Liver (tissue), 8 donors: ENCODE measurements at regions not wholly inside any gene's neighbourhood (a gene's known extent, or its start where the extent isn't known, plus 50 kb on each side); places are given as distances from the start of the nearest gene placed in this dataset.

Experiments
- DNase-seq: peaks from one replicate; pipeline ENCODE4 v3.0.0-alpha.2; 2017; ENCODE audit warnings: low spot score
- H3K27ac ChIP-seq, 2 donors: one replicate each; pipeline ENCODE4 v1.7.0; 2013; ENCODE audit warnings: inconsistent platforms in 2 of 2, low read length in 2 of 2, control low read depth in 1 of 2, low read depth in 1 of 2, mild to moderate bottlenecking in 1 of 2
- H3K27me3 ChIP-seq, 4 donors: one replicate each; pipeline versions ENCODE4 v1.6.1 to v1.7.0; 2013; ENCODE audit warnings: low read length in 3 of 4, inconsistent platforms in 1 of 4, mild to moderate bottlenecking in 1 of 4, moderate library complexity in 1 of 4; ENCODE audit not compliant: control insufficient read depth in 4 of 4, insufficient read depth in 4 of 4
- H3K36me3 ChIP-seq, 4 donors: one replicate each; pipeline versions ENCODE4 v1.6.1 to v1.7.0; 2013; ENCODE audit warnings: low read length in 3 of 4, mild to moderate bottlenecking in 3 of 4, low read depth in 1 of 4, moderate library complexity in 1 of 4; ENCODE audit not compliant: control insufficient read depth in 4 of 4, insufficient read depth in 3 of 4
- H3K4me1 ChIP-seq, 4 donors: one replicate each; pipeline versions ENCODE4 v1.6.1 to v1.7.0; 2013; ENCODE audit warnings: low read length in 3 of 4, mild to moderate bottlenecking in 3 of 4, moderate library complexity in 1 of 4; ENCODE audit not compliant: control insufficient read depth in 4 of 4, insufficient read depth in 4 of 4
- H3K4me3 ChIP-seq, 3 donors: one replicate each; pipeline versions ENCODE4 v1.6.1 to v1.7.0; 2013; ENCODE audit warnings: low read length in 3 of 3, control low read depth in 1 of 3, low read depth in 1 of 3, mild to moderate bottlenecking in 1 of 3
- H3K9ac ChIP-seq, 2 donors: one replicate each; pipeline ENCODE4 v1.7.0; 2013; ENCODE audit warnings: low read length in 2 of 2, mild to moderate bottlenecking in 2 of 2, moderate library complexity in 2 of 2, control low read depth in 1 of 2, low read depth in 1 of 2
- H3K9me3 ChIP-seq, 4 donors: one replicate each; pipeline versions ENCODE4 v1.6.1 to v1.7.0; 2013; ENCODE audit warnings: low read length in 3 of 4; ENCODE audit not compliant: control insufficient read depth in 4 of 4
- EGR1 ChIP-seq, 2 donors: IDR thresholded peaks; 2 replicates each; pipeline ENCODE4 v1.6.1; 2016 to 2018; ENCODE audit warnings: antibody characterized with exemption in 2 of 2, low read depth in 2 of 2
- FOXA1 ChIP-seq: IDR thresholded peaks from 2 replicates; pipeline ENCODE4 v1.6.1; 2016; ENCODE audit warnings: antibody characterized with exemption
- FOXA2 ChIP-seq: IDR thresholded peaks from 2 replicates; pipeline ENCODE4 v1.6.1; 2016; ENCODE audit warnings: antibody characterized with exemption
- GABPA ChIP-seq, 2 donors: IDR thresholded peaks in 1 of 2; conservative IDR thresholded peaks in 1 of 2; 2 replicates each; pipeline ENCODE4 v1.6.1; 2016; ENCODE audit warnings: antibody characterized with exemption in 2 of 2, mild to moderate bottlenecking in 1 of 2, moderate library complexity in 1 of 2
- HNF4A ChIP-seq, 2 donors: conservative IDR thresholded peaks; 2 replicates each; pipeline ENCODE4 v1.6.1; 2016; ENCODE audit warnings: antibody characterized with exemption in 2 of 2, mild to moderate bottlenecking in 2 of 2
- HNF4G ChIP-seq: IDR thresholded peaks from 2 replicates; pipeline ENCODE4 v1.6.1; 2016; ENCODE audit warnings: antibody characterized with exemption
- JUND ChIP-seq, 2 donors: IDR thresholded peaks; 2 replicates each; pipeline ENCODE4 v1.6.1; 2016; ENCODE audit warnings: antibody characterized with exemption in 2 of 2
- NR2F2 ChIP-seq: IDR thresholded peaks from 2 replicates; pipeline ENCODE4 v1.6.1; 2016; ENCODE audit warnings: antibody characterized with exemption
- RAD21 ChIP-seq, 2 donors: IDR thresholded peaks; 2 replicates each; pipeline ENCODE4 v1.6.1; 2016; ENCODE audit warnings: antibody characterized with exemption in 2 of 2, mild to moderate bottlenecking in 2 of 2
- REST ChIP-seq: IDR thresholded peaks from 2 replicates; pipeline ENCODE4 v1.6.1; 2016; ENCODE audit warnings: antibody characterized with exemption, mild to moderate bottlenecking
- RXRA ChIP-seq, 2 donors: IDR thresholded peaks; 2 replicates each; pipeline ENCODE4 v1.6.1; 2017 to 2018; ENCODE audit warnings: antibody characterized with exemption in 2 of 2, mild to moderate bottlenecking in 1 of 2
- SP1 ChIP-seq: IDR thresholded peaks from 2 replicates; pipeline ENCODE4 v1.6.1; 2018; ENCODE audit warnings: antibody characterized with exemption, mild to moderate bottlenecking
- TAF1 ChIP-seq: conservative IDR thresholded peaks from 2 replicates; pipeline ENCODE4 v1.6.1; 2016; ENCODE audit warnings: antibody characterized with exemption, mild to moderate bottlenecking
- YY1 ChIP-seq: IDR thresholded peaks from 2 replicates; pipeline ENCODE4 v1.6.1; 2016; ENCODE audit warnings: antibody characterized with exemption, mild to moderate bottlenecking
- WGBS: extraction: QIAGEN DNeasy Blood & Tissue Kit; methylation state at CpG from one replicate; pipeline ENCODE4 v1.1.7; 2013; 5-methylcytosine and 5-hydroxymethylcytosine counted together
- TF ChIP-seq, protein P1 (sequence below): IDR thresholded peaks from 2 replicates; pipeline ENCODE4 v1.6.1; 2016; ENCODE audit warnings: antibody characterized with exemption
- TF ChIP-seq, protein P2 (sequence below): IDR thresholded peaks from 2 replicates; pipeline ENCODE4 v1.6.1; 2016; ENCODE audit warnings: antibody characterized with exemption
- TF ChIP-seq, protein P3 (sequence below): IDR thresholded peaks from 2 replicates; pipeline ENCODE4 v1.6.1; 2016; ENCODE audit warnings: antibody characterized with exemption
- TF ChIP-seq, protein P4 (sequence below): fragments of 150-350 bp; IDR thresholded peaks from 2 replicates; pipeline ENCODE4 v1.5.1; 2017; ENCODE audit warnings: improper control_type of control experiment, low read depth, low read length; ENCODE audit not compliant: missing input control
- donor health status: healthy.
- donor health status: healthy.
- donor health status: healthy.
- donor health status: healthy.
- donor health status: healthy.

- TF ChIP-seq GABPA (IDR thresholded peaks at IDR 0.05 in 1 of 2, conservative IDR thresholded peaks at IDR 0.05 in 1 of 2) (no peak), YY1 (no peak), NR2F2 (no peak), HNF4A (conservative IDR thresholded peaks at IDR 0.05) (no peak), RAD21 (IDR thresholded peaks at IDR 0.05) (no peak), JUND (IDR thresholded peaks at IDR 0.05) (no peak), HNF4G (no peak), TAF1 (no peak), EGR1 (IDR thresholded peaks at IDR 0.05; ENCODE audit: low read depth in 2 of 2) (no peak), SP1 (no peak), RXRA (IDR thresholded peaks at IDR 0.05) (no peak)
- TF ChIP-seq, protein P1, sequence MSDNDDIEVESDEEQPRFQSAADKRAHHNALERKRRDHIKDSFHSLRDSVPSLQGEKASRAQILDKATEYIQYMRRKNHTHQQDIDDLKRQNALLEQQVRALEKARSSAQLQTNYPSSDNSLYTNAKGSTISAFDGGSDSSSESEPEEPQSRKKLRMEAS: no peak
- TF ChIP-seq, protein P2, sequence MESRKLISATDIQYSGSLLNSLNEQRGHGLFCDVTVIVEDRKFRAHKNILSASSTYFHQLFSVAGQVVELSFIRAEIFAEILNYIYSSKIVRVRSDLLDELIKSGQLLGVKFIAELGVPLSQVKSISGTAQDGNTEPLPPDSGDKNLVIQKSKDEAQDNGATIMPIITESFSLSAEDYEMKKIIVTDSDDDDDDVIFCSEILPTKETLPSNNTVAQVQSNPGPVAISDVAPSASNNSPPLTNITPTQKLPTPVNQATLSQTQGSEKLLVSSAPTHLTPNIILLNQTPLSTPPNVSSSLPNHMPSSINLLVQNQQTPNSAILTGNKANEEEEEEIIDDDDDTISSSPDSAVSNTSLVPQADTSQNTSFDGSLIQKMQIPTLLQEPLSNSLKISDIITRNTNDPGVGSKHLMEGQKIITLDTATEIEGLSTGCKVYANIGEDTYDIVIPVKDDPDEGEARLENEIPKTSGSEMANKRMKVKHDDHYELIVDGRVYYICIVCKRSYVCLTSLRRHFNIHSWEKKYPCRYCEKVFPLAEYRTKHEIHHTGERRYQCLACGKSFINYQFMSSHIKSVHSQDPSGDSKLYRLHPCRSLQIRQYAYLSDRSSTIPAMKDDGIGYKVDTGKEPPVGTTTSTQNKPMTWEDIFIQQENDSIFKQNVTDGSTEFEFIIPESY: no peak
- TF ChIP-seq, protein P3, sequence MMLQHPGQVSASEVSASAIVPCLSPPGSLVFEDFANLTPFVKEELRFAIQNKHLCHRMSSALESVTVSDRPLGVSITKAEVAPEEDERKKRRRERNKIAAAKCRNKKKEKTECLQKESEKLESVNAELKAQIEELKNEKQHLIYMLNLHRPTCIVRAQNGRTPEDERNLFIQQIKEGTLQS: no peak
- TF ChIP-seq, protein P4, sequence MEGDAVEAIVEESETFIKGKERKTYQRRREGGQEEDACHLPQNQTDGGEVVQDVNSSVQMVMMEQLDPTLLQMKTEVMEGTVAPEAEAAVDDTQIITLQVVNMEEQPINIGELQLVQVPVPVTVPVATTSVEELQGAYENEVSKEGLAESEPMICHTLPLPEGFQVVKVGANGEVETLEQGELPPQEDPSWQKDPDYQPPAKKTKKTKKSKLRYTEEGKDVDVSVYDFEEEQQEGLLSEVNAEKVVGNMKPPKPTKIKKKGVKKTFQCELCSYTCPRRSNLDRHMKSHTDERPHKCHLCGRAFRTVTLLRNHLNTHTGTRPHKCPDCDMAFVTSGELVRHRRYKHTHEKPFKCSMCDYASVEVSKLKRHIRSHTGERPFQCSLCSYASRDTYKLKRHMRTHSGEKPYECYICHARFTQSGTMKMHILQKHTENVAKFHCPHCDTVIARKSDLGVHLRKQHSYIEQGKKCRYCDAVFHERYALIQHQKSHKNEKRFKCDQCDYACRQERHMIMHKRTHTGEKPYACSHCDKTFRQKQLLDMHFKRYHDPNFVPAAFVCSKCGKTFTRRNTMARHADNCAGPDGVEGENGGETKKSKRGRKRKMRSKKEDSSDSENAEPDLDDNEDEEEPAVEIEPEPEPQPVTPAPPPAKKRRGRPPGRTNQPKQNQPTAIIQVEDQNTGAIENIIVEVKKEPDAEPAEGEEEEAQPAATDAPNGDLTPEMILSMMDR: no peak
- no peak for DNase-seq
- Histone ChIP-seq H3K36me3 (no peaks in the 10 kb centered on the region), H3K4me1 (no peaks in the 10 kb centered on the region), H3K9ac (no peak overlapping the region), H3K27ac (no peak overlapping the region), H3K27me3 (no peaks in the 10 kb centered on the region), H3K4me3 (no peak overlapping the region), H3K9me3 (no peaks in the 10 kb centered on the region)
Measured at GRCh38 chr4:59024257-59024656, 1914.1 kb upstream of the IGFBP7 start.

DNA sequence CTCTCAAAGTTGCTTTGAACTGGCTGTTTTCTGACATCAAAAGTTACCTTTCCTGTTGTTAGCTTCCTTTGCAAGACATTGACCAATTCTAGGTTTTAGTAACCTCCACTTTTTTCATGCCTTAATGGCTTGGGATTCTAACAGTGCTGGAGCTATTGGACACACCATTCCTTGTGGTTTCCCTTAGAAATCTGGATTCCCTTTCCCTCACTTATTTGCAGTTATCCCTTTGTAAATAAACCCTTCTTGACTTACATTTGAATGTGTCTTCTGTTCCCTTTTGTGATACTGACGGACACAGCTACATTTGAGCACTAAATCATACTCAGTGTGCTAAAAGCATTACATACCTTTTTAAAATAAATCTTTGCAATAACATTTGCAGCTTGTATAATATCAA is 1927.6 kb upstream of the IGFBP7 start:
- no peak overlapping the region for H3K4me3 ChIP-seq
- no peak for DNase-seq
- H3K27me3 ChIP-seq: no peaks in the 10 kb centered on the region
- H3K36me3 ChIP-seq: no peaks in the 10 kb centered on the region
- no peak overlapping the region for H3K27ac ChIP-seq
- WGBS: 63% methylated on average over 1 of the region's 1 CpG
- H3K9ac ChIP-seq: no peak overlapping the region
- no peaks in the 10 kb centered on the region for H3K4me1 ChIP-seq
- no peak for TF ChIP-seq JUND (IDR thresholded peaks at IDR 0.05)
- no peak for TF ChIP-seq FOXA1
- no peak for TF ChIP-seq GABPA (IDR thresholded peaks at IDR 0.05 in 1 of 2, conservative IDR thresholded peaks at IDR 0.05 in 1 of 2)
- TF ChIP-seq RXRA (IDR thresholded peaks at IDR 0.05): no peak
- TF ChIP-seq REST: no peak
- no peak for TF ChIP-seq NR2F2
- TF ChIP-seq RAD21 (IDR thresholded peaks at IDR 0.05): no peak
- TF ChIP-seq EGR1 (IDR thresholded peaks at IDR 0.05; ENCODE audit: low read depth in 2 of 2): no peak
- TF ChIP-seq, protein P1: no peak
- TF ChIP-seq HNF4A (conservative IDR thresholded peaks at IDR 0.05): no peak
- TF ChIP-seq, protein P3: no peak
- TF ChIP-seq TAF1: no peak
- no peak for TF ChIP-seq SP1
- TF ChIP-seq HNF4G: no peak
- TF ChIP-seq, protein P4: no peak
- TF ChIP-seq, protein P2: no peak
- TF ChIP-seq YY1: no peak
- TF ChIP-seq FOXA2: no peak
- no peaks in the 10 kb centered on the region for H3K9me3 ChIP-seq
